GM19351 (cell line): ENCODE measurements at regions not wholly inside any gene's neighbourhood (a gene's known extent, or its start where the extent isn't known, plus 50 kb on each side); places are given as distances from the start of the nearest gene placed in this dataset.

ENCODE experiments used
- ATAC-seq: cut with Tn5 transposase; IDR thresholded peaks from one replicate; pipeline ENCODE4 v1.9.1; 2021; ENCODE audit warnings: mild to moderate bottlenecking, moderate library complexity; ENCODE audit not compliant: unreplicated experiment

GRCh38 chrX:40325161-40325560 lies 227.4 kb upstream of the BCOR start:
- ATAC-seq, result no peak

GRCh38 chrX:40323977-40324376 lies 226.2 kb upstream of the BCOR start:
- ATAC-seq, result no peak

- no peak for ATAC-seq
Measured at GRCh38 chrX:40320819-40321218, 223.1 kb upstream of the BCOR start.

- no peak for ATAC-seq
Measured at GRCh38 chrX:40318801-40319200, 221.0 kb upstream of the BCOR start.

- ATAC-seq, result no peak
Measured at GRCh38 chrX:40318076-40318475, 220.3 kb upstream of the BCOR start.

- ATAC-seq, result no peak
Measured at GRCh38 chrX:40316502-40316901, 218.7 kb upstream of the BCOR start.

- ATAC-seq, result no peak
Measured at GRCh38 chrX:40314070-40314469, 216.3 kb upstream of the BCOR start.

GRCh38 chrX:40313269-40313668 lies 215.5 kb upstream of the BCOR start:
- no peak for ATAC-seq

GRCh38 chrX:40310447-40310846 lies 212.7 kb upstream of the BCOR start:
- ATAC-seq, result no peak

GRCh38 chrX:40310016-40310415 lies 212.3 kb upstream of the BCOR start:
- ATAC-seq, result no peak

- ATAC-seq, result no peak
Measured at GRCh38 chrX:40307871-40308270, 210.1 kb upstream of the BCOR start.

GRCh38 chrX:40304115-40304514 lies 206.4 kb upstream of the BCOR start:
- ATAC-seq, result no peak

GRCh38 chrX:40303256-40304077 lies 205.7 kb upstream of the BCOR start:
- ATAC-seq, result no peak

GRCh38 chrX:40300286-40300890 lies 202.6 kb upstream of the BCOR start:
- peak; percentile 52 for ATAC-seq

- ATAC-seq, result peak; percentile 62
Measured at GRCh38 chrX:40299641-40300046, 201.9 kb upstream of the BCOR start.

- ATAC-seq, result no peak
Measured at GRCh38 chrX:40298572-40299479, 201.1 kb upstream of the BCOR start.

GRCh38 chrX:40298069-40298468 lies 200.3 kb upstream of the BCOR start:
- ATAC-seq, result no peak

GRCh38 chrX:40291553-40291952 lies 193.8 kb upstream of the BCOR start:
- ATAC-seq, result no peak

- no peak for ATAC-seq
Measured at GRCh38 chrX:40290517-40290916, 192.8 kb upstream of the BCOR start.

- no peak for ATAC-seq
Measured at GRCh38 chrX:40285876-40286275, 188.1 kb upstream of the BCOR start.

- no peak for ATAC-seq
Measured at GRCh38 chrX:40284852-40285251, 187.1 kb upstream of the BCOR start.

- no peak for ATAC-seq
Measured at GRCh38 chrX:40283981-40284380, 186.2 kb upstream of the BCOR start.
